K562 (cell line): ENCODE measurements at regions not wholly inside any gene's neighbourhood (a gene's known extent, or its start where the extent isn't known, plus 50 kb on each side); places are given as distances from the start of the nearest gene placed in this dataset.

Experiments used
- ATAC-seq: fragments of 200-7000 bp; cut with Tn5 transposase; 3 replicates; pipeline ENCODE4 v1.9.1; 2020; ENCODE audit warnings: moderate library complexity
- BruUV-seq: library from RNA; stranded (reverse); fragments of 400-500 nt; replicated peaks from 2 replicates; lab custom pipeline; 2021; lab: Mats Ljungman, UMichigan
- CTCF ChIA-PET: fragments of 300-600 bp; formaldehyde crosslinking; extraction: SDS; loops from one replicate; lab custom pipeline; 2021; ENCODE audit warnings: low intra/inter-chr PET ratio; lab: Yijun Ruan, JAX
- POLR2A ChIA-PET: fragments of 300-600, 350-650 bp; sonication (Branson Sonifier 250); formaldehyde crosslinking; extraction: SDS; loops from one replicate; lab custom pipeline; 2021; ENCODE audit warnings: antibody characterized with exemption, inconsistent platforms; lab: Yijun Ruan, JAX
- DNase-seq, 4 experiments: peaks; one replicate each; pipeline versions ENCODE4 v3.0.0 to v3.0.0-alpha.2; 2011 to 2018; ENCODE audit warnings: low spot score in 3 of 4, mixed read lengths in 3 of 4; ENCODE audit errors: extremely low read depth in 1 of 4
- FAIRE-seq: peaks from 2 replicates; lab custom pipeline; 2011; peaks lifted over from hg19 to GRCh38; lab: Jason Lieb, UNC
- H2AFZ ChIP-seq: 2 replicates; pipeline ENCODE4 v1.6.0; 2011; ENCODE audit warnings: low read depth, low read length, control low read depth, inconsistent platforms
- H3K27ac ChIP-seq: fragments of 200-600 bp; 3 replicates; pipeline ENCODE4 v1.8.0; 2011; ENCODE audit warnings: low read depth, mild to moderate bottlenecking, control low read depth, inconsistent platforms, low read length, moderate library complexity, mixed read lengths; ENCODE audit errors: extremely low read depth
- H3K27me3 ChIP-seq, 2 experiments: fragments of 300-600 bp in 1 of 2; 2 replicates in 1 of 2; 3 replicates in 1 of 2; pipeline versions ENCODE4 v1.6.0 to v1.8.0; 2011; ENCODE audit warnings: inconsistent platforms in 2 of 2, low read length in 2 of 2, mild to moderate bottlenecking in 1 of 2, mixed read lengths in 1 of 2, moderate library complexity in 1 of 2; ENCODE audit not compliant: control insufficient read depth in 2 of 2, insufficient read depth in 2 of 2
- H3K36me3 ChIP-seq: fragments of 300-600 bp; 3 replicates; pipeline ENCODE4 v1.8.0; 2011; ENCODE audit warnings: mild to moderate bottlenecking, low read length, inconsistent platforms; ENCODE audit not compliant: control insufficient read depth, insufficient read depth
- H3K4me1 ChIP-seq, 2 experiments: fragments of 200-600 bp in 1 of 2; replicated peaks in 1 of 2; 2 replicates in 1 of 2; 3 replicates in 1 of 2; pipeline versions ENCODE4 v1.5.1 to v1.8.0; 2011; ENCODE audit warnings: inconsistent platforms in 2 of 2, low read length in 2 of 2, mild to moderate bottlenecking in 1 of 2, mixed read lengths in 1 of 2, moderate library complexity in 1 of 2; ENCODE audit not compliant: control insufficient read depth in 2 of 2, insufficient read depth in 2 of 2
- H3K4me2 ChIP-seq: 2 replicates; pipeline ENCODE4 v1.6.1; 2011; ENCODE audit warnings: low read length, control low read depth, inconsistent platforms, mixed read lengths; ENCODE audit not compliant: insufficient read depth
- H3K4me3 ChIP-seq: fragments of 200-600 bp; sonication (generic), shearing (Covaris generic); 2 replicates; pipeline ENCODE4 v1.5.1; 2016; ENCODE audit warnings: control low read depth, inconsistent platforms
- H3K79me2 ChIP-seq: fragments of 200-600 bp; 3 replicates; pipeline ENCODE4 v1.8.0; 2011; ENCODE audit warnings: low read length, inconsistent platforms; ENCODE audit not compliant: control insufficient read depth, insufficient read depth
- H3K9ac ChIP-seq, 2 experiments: 2 replicates each; pipeline versions ENCODE4 v1.6.0 to v1.6.1; 2011; ENCODE audit warnings: low read depth in 2 of 2, low read length in 2 of 2, control low read depth in 1 of 2, inconsistent platforms in 1 of 2, mild to moderate bottlenecking in 1 of 2, mixed read lengths in 1 of 2; ENCODE audit not compliant: insufficient read depth in 1 of 2
- H3K9me1 ChIP-seq: one replicate; pipeline ENCODE4 v1.6.0; 2011; ENCODE audit warnings: inconsistent platforms, mild to moderate bottlenecking, low read length, moderate library complexity; ENCODE audit not compliant: control insufficient read depth, insufficient read depth
- H3K9me3 ChIP-seq: replicated peaks from 2 replicates; pipeline ENCODE4 v1.5.1; 2011; ENCODE audit warnings: low read depth, low read length, inconsistent platforms; ENCODE audit not compliant: control insufficient read depth, insufficient read depth
- H4K20me1 ChIP-seq: replicated peaks from 2 replicates; pipeline ENCODE4 v1.6.1; 2011; ENCODE audit warnings: low read length, inconsistent platforms, mixed read lengths; ENCODE audit not compliant: control insufficient read depth, insufficient read depth
- ELF1 ChIP-seq: fragments of 200-800 bp; sonication (Bioruptor generic); IDR thresholded peaks from 2 replicates; pipeline ENCODE4 v1.6.1; 2016; ENCODE audit warnings: missing genetic modification characterization, missing compliant biosample characterization
- HNRNPH1 ChIP-seq: fragments of 200-400 bp; formaldehyde crosslinking; optimal IDR thresholded peaks from 2 replicates; pipeline ENCODE3; 2017; ENCODE audit warnings: low read depth, mild to moderate bottlenecking, low read length, moderate library complexity
- JUND ChIP-seq, 2 experiments: IDR thresholded peaks; 2 replicates in 1 of 2; 3 replicates in 1 of 2; pipeline ENCODE4 v1.6.1; 2011; ENCODE audit warnings: borderline replicate concordance in 2 of 2, low read depth in 2 of 2, low read length in 2 of 2, improper control_type of control experiment in 1 of 2, missing biosample characterization in 1 of 2, missing genetic modification characterization in 1 of 2, missing genetic modification reagents in 1 of 2
- NFE2 ChIP-seq: IDR thresholded peaks from 2 replicates; pipeline ENCODE4 v1.6.1; 2014; ENCODE audit warnings: antibody characterized with exemption, low read depth
- NR3C1 ChIP-seq: sonication (generic); formaldehyde crosslinking; IDR thresholded peaks from 2 replicates; pipeline ENCODE4 v1.8.1; 2022; ENCODE audit warnings: missing genetic modification reagents
- RBM39 ChIP-seq: fragments of 200-400 bp; formaldehyde crosslinking; optimal IDR thresholded peaks from 2 replicates; pipeline ENCODE3; 2018; ENCODE audit warnings: low read depth, low read length
- RCOR1 ChIP-seq, 2 experiments: IDR thresholded peaks; 2 replicates each; pipeline ENCODE4 v1.6.1; 2012; ENCODE audit warnings: low read depth in 2 of 2, low read length in 2 of 2, borderline replicate concordance in 1 of 2, improper control_type of control experiment in 1 of 2
- SAFB ChIP-seq: fragments of 200-400 bp; formaldehyde crosslinking; IDR thresholded peaks from 2 replicates; pipeline ENCODE4 v1.6.1; 2017; ENCODE audit warnings: low read depth, low read length, borderline replicate concordance
- SAP30 ChIP-seq: fragments of 200-600 bp; sonication (generic); IDR thresholded peaks from 2 replicates; pipeline ENCODE4 v1.6.1; 2012; ENCODE audit warnings: borderline replicate concordance, low read depth, mild to moderate bottlenecking, moderate library complexity, low read length, control low read depth, inconsistent platforms; ENCODE audit not compliant: insufficient read depth, poor library complexity, severe bottlenecking
- SMARCC2 ChIP-seq: fragments of 450-650 bp; IDR thresholded peaks from 2 replicates; pipeline ENCODE4 v1.6.1; 2017; ENCODE audit warnings: antibody characterized with exemption, moderate library complexity, mild to moderate bottlenecking, low read depth
- TBP ChIP-seq: optimal IDR thresholded peaks from 2 replicates; pipeline ENCODE3; 2011; ENCODE audit warnings: low read depth, low read length, improper control_type of control experiment
- TGIF2 ChIP-seq: sonication (generic); formaldehyde crosslinking; IDR thresholded peaks from 2 replicates; pipeline ENCODE4 v1.8.1; 2022; ENCODE audit warnings: mild to moderate bottlenecking, missing genetic modification reagents, moderate library complexity
- ZBTB8A ChIP-seq: fragments of 450-650 bp; IDR thresholded peaks from 2 replicates; pipeline ENCODE4 v1.6.1; 2018; ENCODE audit warnings: mild to moderate bottlenecking, moderate library complexity; ENCODE audit not compliant: partially characterized antibody
- ZFP36 ChIP-seq: fragments of 150-350 bp; IDR thresholded peaks from 2 replicates; pipeline ENCODE4 v1.6.1; 2018; ENCODE audit warnings: low read length, low read depth; ENCODE audit not compliant: partially characterized antibody
- ZKSCAN1 ChIP-seq: fragments of 150-350 bp; IDR thresholded peaks from 2 replicates; pipeline ENCODE4 v1.6.1; 2016; ENCODE audit warnings: low read depth, low read length
- ZNF184 ChIP-seq: sonication (generic); formaldehyde crosslinking; IDR thresholded peaks from 2 replicates; pipeline ENCODE4 v1.5.0; 2020; ENCODE audit warnings: missing genetic modification reagents
- ZNF707 ChIP-seq: fragments of 250-450 bp; sonication (Bioruptor Pico); conservative IDR thresholded peaks from 2 replicates; pipeline ENCODE4 v1.8.0; 2022; ENCODE audit warnings: inconsistent platforms, mild to moderate bottlenecking, moderate library complexity
- WGBS: fragments of 100-300 bp; shearing (Covaris generic); methylation state at CpG from one replicate; pipeline ENCODE4 v1.1.6; 2016; ENCODE audit warnings: low coverage, mixed read lengths; ENCODE audit not compliant: insufficient coverage; ENCODE audit errors: missing lambda C conversion rate; 5-methylcytosine and 5-hydroxymethylcytosine counted together
- in situ Hi-C: fragments of 300-500 bp; cut with MboI; formaldehyde crosslinking; loops from 4 replicates; pipeline ENCODE4 v1.15.0; 2018; ENCODE audit warnings: inconsistent platforms, mixed read lengths
- intact Hi-C: fragments of 100-400 bp; cut with micrococcal nuclease; formaldehyde crosslinking; loops from 2 replicates; pipeline ENCODE4 v1.14.2; 2022
- TF ChIP-seq, protein P1 (sequence below): IDR thresholded peaks from 2 replicates; pipeline ENCODE4 v1.6.1; 2014; ENCODE audit warnings: antibody characterized with exemption
- TF ChIP-seq, protein P2 (sequence below): fragments of 250-450 bp; sonication (Bioruptor Pico); IDR thresholded peaks from 2 replicates; pipeline ENCODE4 v1.4.0; 2020; ENCODE audit warnings: mild to moderate bottlenecking, moderate library complexity

DNA sequence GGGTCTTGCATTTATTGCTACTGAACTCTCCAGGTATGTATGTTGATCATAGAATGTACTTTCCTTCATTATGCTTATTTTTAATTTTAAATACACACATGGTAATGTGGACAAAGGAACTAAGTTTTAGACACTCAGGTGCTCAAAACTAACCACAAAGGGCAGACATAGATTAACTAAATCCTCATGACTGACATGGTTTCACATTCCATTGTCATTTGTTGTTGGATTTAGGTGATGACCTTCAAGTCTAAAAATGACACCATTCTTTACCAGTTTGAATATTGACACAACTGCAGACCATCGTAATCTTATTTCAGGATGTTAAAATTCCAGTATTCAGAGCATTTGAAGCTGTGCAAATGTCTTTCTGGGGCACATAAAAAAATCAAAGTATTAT lies 128.4 kb downstream of the BBS10 start:
- ChIA-PET CTCF (no interaction called here), POLR2A (interaction anchor here (0.6 kb wide), 1 partner anchor 38 kb away, joined by 4 read pairs; no protein-coding TSS in a partner anchor)
- no peaks in the 10 kb centered on the region for H3K9me3 ChIP-seq
- WGBS = 22% methylated on average over 1 of the region's 1 CpG
- peak; percentile 44 for FAIRE-seq
- no peak overlapping the region for H3K4me3 ChIP-seq
- H3K9me1 ChIP-seq = no peaks in the 10 kb centered on the region
- BruUV-seq = no TSS peak
- TF ChIP-seq TGIF2 (CRISPR knock-in tag) (no peak), ELF1 (tag) (no peak), ZNF707 (CRISPR knock-in tag) (no peak), ZFP36 (no peak), SAFB (no peak), ZNF184 (no peak), ZKSCAN1 (no peak), NFE2 (no peak), RBM39 (no peak), SMARCC2 (no peak), NR3C1 (CRISPR knock-in tag) (no peak), SAP30 (no peak), JUND (IDR thresholded peaks at IDR 0.05; ENCODE audit: borderline replicate concordance, low read depth, low read length) (no peak), JUND (tag; IDR thresholded peaks at IDR 0.05; ENCODE audit: borderline replicate concordance, low read depth, low read length) (no peak), RCOR1 (IDR thresholded peaks at IDR 0.05; ENCODE audit: borderline replicate concordance in 1 of 2, low read depth in 2 of 2, low read length in 2 of 2) (no peak), TBP (no peak), ZBTB8A (no peak), HNRNPH1 (no peak)
- TF ChIP-seq, protein P1, sequence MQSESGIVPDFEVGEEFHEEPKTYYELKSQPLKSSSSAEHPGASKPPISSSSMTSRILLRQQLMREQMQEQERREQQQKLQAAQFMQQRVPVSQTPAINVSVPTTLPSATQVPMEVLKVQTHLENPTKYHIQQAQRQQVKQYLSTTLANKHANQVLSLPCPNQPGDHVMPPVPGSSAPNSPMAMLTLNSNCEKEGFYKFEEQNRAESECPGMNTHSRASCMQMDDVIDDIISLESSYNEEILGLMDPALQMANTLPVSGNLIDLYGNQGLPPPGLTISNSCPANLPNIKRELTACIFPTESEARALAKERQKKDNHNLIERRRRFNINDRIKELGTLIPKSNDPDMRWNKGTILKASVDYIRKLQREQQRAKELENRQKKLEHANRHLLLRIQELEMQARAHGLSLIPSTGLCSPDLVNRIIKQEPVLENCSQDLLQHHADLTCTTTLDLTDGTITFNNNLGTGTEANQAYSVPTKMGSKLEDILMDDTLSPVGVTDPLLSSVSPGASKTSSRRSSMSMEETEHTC = no peak
- TF ChIP-seq, protein P2, sequence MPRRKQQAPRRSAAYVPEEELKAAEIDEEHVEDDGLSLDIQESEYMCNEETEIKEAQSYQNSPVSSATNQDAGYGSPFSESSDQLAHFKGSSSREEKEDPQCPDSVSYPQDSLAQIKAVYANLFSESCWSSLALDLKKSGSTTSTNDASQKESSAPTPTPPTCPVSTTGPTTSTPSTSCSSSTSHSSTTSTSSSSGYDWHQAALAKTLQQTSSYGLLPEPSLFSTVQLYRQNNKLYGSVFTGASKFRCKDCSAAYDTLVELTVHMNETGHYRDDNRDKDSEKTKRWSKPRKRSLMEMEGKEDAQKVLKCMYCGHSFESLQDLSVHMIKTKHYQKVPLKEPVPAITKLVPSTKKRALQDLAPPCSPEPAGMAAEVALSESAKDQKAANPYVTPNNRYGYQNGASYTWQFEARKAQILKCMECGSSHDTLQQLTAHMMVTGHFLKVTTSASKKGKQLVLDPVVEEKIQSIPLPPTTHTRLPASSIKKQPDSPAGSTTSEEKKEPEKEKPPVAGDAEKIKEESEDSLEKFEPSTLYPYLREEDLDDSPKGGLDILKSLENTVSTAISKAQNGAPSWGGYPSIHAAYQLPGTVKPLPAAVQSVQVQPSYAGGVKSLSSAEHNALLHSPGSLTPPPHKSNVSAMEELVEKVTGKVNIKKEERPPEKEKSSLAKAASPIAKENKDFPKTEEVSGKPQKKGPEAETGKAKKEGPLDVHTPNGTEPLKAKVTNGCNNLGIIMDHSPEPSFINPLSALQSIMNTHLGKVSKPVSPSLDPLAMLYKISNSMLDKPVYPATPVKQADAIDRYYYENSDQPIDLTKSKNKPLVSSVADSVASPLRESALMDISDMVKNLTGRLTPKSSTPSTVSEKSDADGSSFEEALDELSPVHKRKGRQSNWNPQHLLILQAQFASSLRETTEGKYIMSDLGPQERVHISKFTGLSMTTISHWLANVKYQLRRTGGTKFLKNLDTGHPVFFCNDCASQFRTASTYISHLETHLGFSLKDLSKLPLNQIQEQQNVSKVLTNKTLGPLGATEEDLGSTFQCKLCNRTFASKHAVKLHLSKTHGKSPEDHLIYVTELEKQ (CRISPR knock-in tag) = no peak
- TF ChIP-seq, all 486 proteins: peak for 0
- in situ Hi-C loops = no loop called here
- intact Hi-C loops = no loop called here
- Histone ChIP-seq H3K36me3 (no peaks in the 10 kb centered on the region), H3K4me2 (no peak overlapping the region), H2AFZ (peak overlapping the region; percentile 38; the same call in 1 of the 2 replicates), H3K9ac (no peak overlapping the region), H3K4me1 (peaks cover 0 to 18% of the 10 kb centered on the region in 2 experiments; a peak in 4 of 5 replicates), H3K27ac (no peak overlapping the region), H3K27me3 (no peaks in the 10 kb centered on the region), H4K20me1 (no peaks in the 10 kb centered on the region), H3K79me2 (no peaks in the 10 kb centered on the region)
- DNase-seq (no peak), ATAC-seq (no peak)
